SK-N-SH (cell line): ENCODE measurements at regions not wholly inside any gene's neighbourhood (a gene's known extent, or its start where the extent isn't known, plus 50 kb on each side); places are given as distances from the start of the nearest gene placed in this dataset.

Source experiments
- CTCF ChIA-PET: fragments of 300-600, 350-600 bp; formaldehyde crosslinking; extraction: SDS; loops from one replicate; lab custom pipeline; 2021; lab: Yijun Ruan, JAX
- POLR2A ChIA-PET: fragments of 350-600 bp; sonication (Branson Sonifier 250); formaldehyde crosslinking; extraction: SDS; loops from one replicate; lab custom pipeline; 2020; ENCODE audit warnings: antibody characterized with exemption, inconsistent platforms; lab: Yijun Ruan, JAX
- DNase-seq: peaks from one replicate; pipeline ENCODE4 v3.0.0; 2012
- H2AFZ ChIP-seq: fragments of 200-600 bp; sonication (generic); 2 replicates; pipeline ENCODE4 v1.8.1; 2016; ENCODE audit warnings: antibody characterized with exemption, mild to moderate bottlenecking, low read depth
- H3F3A ChIP-seq: fragments of 200-600 bp; sonication (generic); replicated peaks from 2 replicates; pipeline ENCODE3; 2016; ENCODE audit warnings: antibody characterized with exemption, mild to moderate bottlenecking; ENCODE audit not compliant: insufficient read depth
- H3K27ac ChIP-seq, 2 experiments: fragments of 200-500 bp in 1 of 2; fragments of 200-600 bp in 1 of 2; sonication (Bioruptor generic) in 1 of 2; sonication (generic), shearing (Covaris generic) in 1 of 2; 2 replicates each; pipeline versions ENCODE4 v1.5.1 to v1.6.1; 2014 to 2016; ENCODE audit warnings: low read depth in 2 of 2, inconsistent platforms in 1 of 2, low read length in 1 of 2, mild to moderate bottlenecking in 1 of 2, mixed read lengths in 1 of 2
- H3K27me3 ChIP-seq: fragments of 200-600 bp; sonication (generic), shearing (Covaris generic); 2 replicates; pipeline ENCODE4 v1.6.1; 2016; ENCODE audit warnings: mixed run types; ENCODE audit not compliant: insufficient read depth
- H3K36me3 ChIP-seq, 2 experiments: fragments of 200-500 bp in 1 of 2; fragments of 200-600 bp in 1 of 2; sonication (Bioruptor generic) in 1 of 2; sonication (generic) in 1 of 2; replicated peaks in 1 of 2; 2 replicates each; pipeline versions ENCODE3 to v1.5.1; 2014 to 2016; ENCODE audit warnings: low read length in 1 of 2, mild to moderate bottlenecking in 1 of 2; ENCODE audit not compliant: insufficient read depth in 2 of 2, control insufficient read depth in 1 of 2
- H3K4me1 ChIP-seq, 2 experiments: fragments of 200-500 bp in 1 of 2; fragments of 200-600 bp in 1 of 2; sonication (Bioruptor generic) in 1 of 2; sonication (generic), shearing (Covaris generic) in 1 of 2; 2 replicates each; pipeline versions ENCODE4 v1.5.1 to v1.6.1; 2014 to 2016; ENCODE audit warnings: low read depth in 1 of 2, low read length in 1 of 2, mixed run types in 1 of 2; ENCODE audit not compliant: insufficient read depth in 2 of 2, control insufficient read depth in 1 of 2
- H3K4me2 ChIP-seq: fragments of 200-600 bp; sonication (generic), shearing (Covaris generic); 2 replicates; pipeline ENCODE4 v1.6.1; 2017; ENCODE audit warnings: mixed run types
- H3K4me3 ChIP-seq, 2 experiments: fragments of 200-500 bp in 1 of 2; fragments of 200-600 bp in 1 of 2; sonication (Bioruptor generic) in 1 of 2; sonication (generic), shearing (Covaris generic) in 1 of 2; 2 replicates each; pipeline versions ENCODE4 v1.5.1 to v1.8.1; 2014 to 2016; ENCODE audit warnings: low read depth in 2 of 2, inconsistent platforms in 1 of 2, low read length in 1 of 2, mild to moderate bottlenecking in 1 of 2, mixed read lengths in 1 of 2, moderate library complexity in 1 of 2
- H3K79me2 ChIP-seq: fragments of 200-600 bp; sonication (generic); 2 replicates; pipeline ENCODE4 v1.8.1; 2017; ENCODE audit warnings: mild to moderate bottlenecking; ENCODE audit not compliant: insufficient read depth
- H3K9ac ChIP-seq: fragments of 200-600 bp; sonication (generic); 2 replicates; pipeline ENCODE4 v1.6.1; 2017; ENCODE audit warnings: mixed run types
- H3K9me2 ChIP-seq: fragments of 200-600 bp; sonication (generic); 2 replicates; pipeline ENCODE4 v1.6.1; 2017; ENCODE audit warnings: mixed run types
- H3K9me3 ChIP-seq: fragments of 200-600 bp; sonication (generic); 2 replicates; pipeline ENCODE4 v1.6.1; 2017; ENCODE audit warnings: mixed run types, mild to moderate bottlenecking, moderate library complexity
- H4K20me1 ChIP-seq: fragments of 200-600 bp; sonication (generic); 2 replicates; pipeline ENCODE4 v1.6.1; 2017; ENCODE audit warnings: mild to moderate bottlenecking, mixed run types; ENCODE audit not compliant: insufficient read depth
- ELF1 ChIP-seq: IDR thresholded peaks from 2 replicates; pipeline ENCODE4 v1.4.0; 2012
- EP300 ChIP-seq, 2 experiments: IDR thresholded peaks; 2 replicates each; pipeline versions ENCODE4 v1.4.0 to v1.6.1; 2012; ENCODE audit warnings: borderline replicate concordance in 1 of 2, low read depth in 1 of 2, low read length in 1 of 2
- FOSL2 ChIP-seq: IDR thresholded peaks from 2 replicates; pipeline ENCODE4 v1.4.0; 2012; ENCODE audit warnings: low read depth, mild to moderate bottlenecking, moderate library complexity, borderline replicate concordance
- FOXJ3 ChIP-seq: sonication (generic); formaldehyde crosslinking; IDR thresholded peaks from 2 replicates; pipeline ENCODE4 v1.5.1; 2020; ENCODE audit warnings: mild to moderate bottlenecking, missing genetic modification reagents
- FOXM1 ChIP-seq: IDR thresholded peaks from 2 replicates; pipeline ENCODE4 v1.4.0; 2012; ENCODE audit warnings: low read depth, mild to moderate bottlenecking
- GABPA ChIP-seq: IDR thresholded peaks from 2 replicates; pipeline ENCODE4 v1.4.0; 2012; ENCODE audit warnings: low read depth, mild to moderate bottlenecking
- MEF2A ChIP-seq: IDR thresholded peaks from 2 replicates; pipeline ENCODE4 v1.4.0; 2012; ENCODE audit warnings: low read depth, borderline replicate concordance
- NFIC ChIP-seq: IDR thresholded peaks from 2 replicates; pipeline ENCODE4 v1.4.0; 2012; ENCODE audit warnings: borderline replicate concordance
- NRF1 ChIP-seq: IDR thresholded peaks from 2 replicates; pipeline ENCODE4 v1.6.1; 2012; ENCODE audit warnings: low read depth, mild to moderate bottlenecking, low read length
- POLR2AphosphoS5 ChIP-seq: IDR thresholded peaks from 2 replicates; pipeline ENCODE4 v1.6.1; 2012; ENCODE audit warnings: low read depth, low read length
- RCOR1 ChIP-seq: fragments of 150-350 bp; IDR thresholded peaks from 2 replicates; pipeline ENCODE4 v1.6.1; 2017; ENCODE audit warnings: antibody characterized with exemption, low read length
- RFX5 ChIP-seq: IDR thresholded peaks from 2 replicates; pipeline ENCODE4 v1.6.1; 2012; ENCODE audit warnings: mild to moderate bottlenecking, improper control_type of control experiment, low read length
- RXRA ChIP-seq: IDR thresholded peaks from 2 replicates; pipeline ENCODE4 v1.4.0; 2012; ENCODE audit warnings: low read depth, mild to moderate bottlenecking, borderline replicate concordance
- SIN3A ChIP-seq: IDR thresholded peaks from 2 replicates; pipeline ENCODE4 v1.6.1; 2012; ENCODE audit warnings: low read depth, mild to moderate bottlenecking, low read length, moderate library complexity, borderline replicate concordance
- SMC3 ChIP-seq: IDR thresholded peaks from 2 replicates; pipeline ENCODE4 v1.6.1; 2012; ENCODE audit warnings: low read depth, low read length, improper control_type of control experiment
- TAF1 ChIP-seq: IDR thresholded peaks from 2 replicates; pipeline ENCODE4 v1.6.1; 2012; ENCODE audit warnings: low read depth, mild to moderate bottlenecking, low read length, moderate library complexity, borderline replicate concordance
- TCF12 ChIP-seq: IDR thresholded peaks from 2 replicates; pipeline ENCODE4 v1.4.0; 2012
- USF2 ChIP-seq: fragments of 150-350 bp; IDR thresholded peaks from 2 replicates; pipeline ENCODE4 v1.6.1; 2017; ENCODE audit warnings: antibody characterized with exemption, low read length, low read depth, borderline replicate concordance
- WGBS: methylation state at CpG from one replicate; pipeline ENCODE4 v1.1.6; 2017; ENCODE audit warnings: low lambda C conversion rate; 5-methylcytosine and 5-hydroxymethylcytosine counted together
- TF ChIP-seq, protein P1 (sequence below): IDR thresholded peaks from 2 replicates; pipeline ENCODE4 v1.6.1; 2012; ENCODE audit warnings: mild to moderate bottlenecking, low read depth, low read length, moderate library complexity
- TF ChIP-seq, protein P2 (sequence below): IDR thresholded peaks from 2 replicates; pipeline ENCODE4; 2012
- TF ChIP-seq, protein P3 (sequence below): IDR thresholded peaks from 2 replicates; pipeline ENCODE4 v1.4.0; 2012; ENCODE audit warnings: low read depth, borderline replicate concordance

DNA sequence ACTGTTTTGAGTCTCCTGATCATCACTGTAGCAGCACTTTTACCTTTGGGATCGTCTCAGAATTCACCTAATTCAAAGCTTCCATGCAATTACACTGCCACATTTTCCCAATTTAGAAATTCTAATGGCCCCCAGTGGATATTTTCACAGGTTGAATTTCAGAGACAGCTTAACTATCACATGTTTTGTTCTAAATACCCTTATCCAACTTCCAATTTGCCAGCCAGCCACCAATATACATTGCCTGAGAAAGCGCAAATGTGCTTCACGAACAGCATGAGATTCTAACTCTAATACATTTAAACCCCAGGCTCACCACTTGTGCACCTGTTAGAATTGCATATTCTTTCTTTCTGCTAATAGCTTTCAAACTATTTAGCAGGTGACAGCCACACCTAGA is 1160.9 kb upstream of the TMEM132C start:
- Histone ChIP-seq H2AFZ (no peak overlapping the region), H3K27ac (no peak overlapping the region), H4K20me1 (no peaks in the 10 kb centered on the region), H3K4me1 (no peaks in the 10 kb centered on the region)
- POLR2A ChIA-PET, result no interaction called here
- CTCF ChIA-PET, result interaction anchor here (4.8 to 8.1 kb wide), 2 partner anchors 186 to 276 kb away, joined by 55 to 131 read pairs; no protein-coding TSS in a partner anchor
- TF ChIP-seq POLR2AphosphoS5 (no peak), FOSL2 (no peak), GABPA (no peak), FOXJ3 (CRISPR knock-in tag) (no peak), FOXM1 (no peak), MEF2A (no peak), RFX5 (no peak), USF2 (no peak), TCF12 (no peak), NFIC (no peak)
- TF ChIP-seq, protein P1, sequence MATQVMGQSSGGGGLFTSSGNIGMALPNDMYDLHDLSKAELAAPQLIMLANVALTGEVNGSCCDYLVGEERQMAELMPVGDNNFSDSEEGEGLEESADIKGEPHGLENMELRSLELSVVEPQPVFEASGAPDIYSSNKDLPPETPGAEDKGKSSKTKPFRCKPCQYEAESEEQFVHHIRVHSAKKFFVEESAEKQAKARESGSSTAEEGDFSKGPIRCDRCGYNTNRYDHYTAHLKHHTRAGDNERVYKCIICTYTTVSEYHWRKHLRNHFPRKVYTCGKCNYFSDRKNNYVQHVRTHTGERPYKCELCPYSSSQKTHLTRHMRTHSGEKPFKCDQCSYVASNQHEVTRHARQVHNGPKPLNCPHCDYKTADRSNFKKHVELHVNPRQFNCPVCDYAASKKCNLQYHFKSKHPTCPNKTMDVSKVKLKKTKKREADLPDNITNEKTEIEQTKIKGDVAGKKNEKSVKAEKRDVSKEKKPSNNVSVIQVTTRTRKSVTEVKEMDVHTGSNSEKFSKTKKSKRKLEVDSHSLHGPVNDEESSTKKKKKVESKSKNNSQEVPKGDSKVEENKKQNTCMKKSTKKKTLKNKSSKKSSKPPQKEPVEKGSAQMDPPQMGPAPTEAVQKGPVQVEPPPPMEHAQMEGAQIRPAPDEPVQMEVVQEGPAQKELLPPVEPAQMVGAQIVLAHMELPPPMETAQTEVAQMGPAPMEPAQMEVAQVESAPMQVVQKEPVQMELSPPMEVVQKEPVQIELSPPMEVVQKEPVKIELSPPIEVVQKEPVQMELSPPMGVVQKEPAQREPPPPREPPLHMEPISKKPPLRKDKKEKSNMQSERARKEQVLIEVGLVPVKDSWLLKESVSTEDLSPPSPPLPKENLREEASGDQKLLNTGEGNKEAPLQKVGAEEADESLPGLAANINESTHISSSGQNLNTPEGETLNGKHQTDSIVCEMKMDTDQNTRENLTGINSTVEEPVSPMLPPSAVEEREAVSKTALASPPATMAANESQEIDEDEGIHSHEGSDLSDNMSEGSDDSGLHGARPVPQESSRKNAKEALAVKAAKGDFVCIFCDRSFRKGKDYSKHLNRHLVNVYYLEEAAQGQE, result no peak
- TF ChIP-seq, all 33 proteins: peak for 0
- 61% methylated on average over 3 of the region's 3 CpGs for WGBS
- Histone ChIP-seq H3K27me3 (no peaks in the 10 kb centered on the region), H3K4me2 (no peak overlapping the region), H3K4me3 (no peak overlapping the region), H3K36me3 (no peaks in the 10 kb centered on the region), H3K9me2 (no peaks in the 10 kb centered on the region; the same call in 1 of the 2 replicates), H3K79me2 (no peaks in the 10 kb centered on the region), H3K9ac (no peak overlapping the region), H3K9me3 (no peaks in the 10 kb centered on the region), H3F3A (no peaks in the 10 kb centered on the region)
- no peak for DNase-seq

DNA sequence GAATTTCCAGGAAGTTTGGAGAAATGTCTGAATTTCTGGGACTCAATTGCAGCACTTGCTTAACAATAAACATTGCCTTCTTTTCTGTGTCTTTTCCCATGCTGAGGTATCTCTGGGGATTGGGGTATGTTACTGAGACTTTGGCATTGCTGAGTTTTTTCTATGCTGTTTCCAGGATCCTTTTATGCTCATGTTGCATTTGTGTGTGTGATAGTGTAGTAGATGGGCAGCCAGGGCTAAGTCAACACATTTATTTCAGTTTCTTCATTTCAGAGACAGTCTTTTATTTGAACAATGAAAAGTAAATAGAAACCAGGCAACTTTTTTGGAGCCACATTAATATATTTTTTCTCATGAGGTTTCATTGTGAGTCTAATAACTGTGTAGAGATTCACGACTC is 1160.3 kb upstream of the TMEM132C start:
- no peak overlapping the region for H3K4me3 ChIP-seq
- H3K9ac ChIP-seq, result no peak overlapping the region
- H3K4me1 ChIP-seq, result no peaks in the 10 kb centered on the region
- TF ChIP-seq ELF1, result no peak
- TF ChIP-seq FOXJ3 (CRISPR knock-in tag), result no peak
- TF ChIP-seq, protein P2, sequence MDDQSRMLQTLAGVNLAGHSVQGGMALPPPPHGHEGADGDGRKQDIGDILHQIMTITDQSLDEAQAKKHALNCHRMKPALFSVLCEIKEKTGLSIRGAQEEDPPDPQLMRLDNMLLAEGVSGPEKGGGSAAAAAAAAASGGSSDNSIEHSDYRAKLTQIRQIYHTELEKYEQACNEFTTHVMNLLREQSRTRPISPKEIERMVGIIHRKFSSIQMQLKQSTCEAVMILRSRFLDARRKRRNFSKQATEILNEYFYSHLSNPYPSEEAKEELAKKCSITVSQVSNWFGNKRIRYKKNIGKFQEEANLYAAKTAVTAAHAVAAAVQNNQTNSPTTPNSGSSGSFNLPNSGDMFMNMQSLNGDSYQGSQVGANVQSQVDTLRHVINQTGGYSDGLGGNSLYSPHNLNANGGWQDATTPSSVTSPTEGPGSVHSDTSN, result no peak
- TF ChIP-seq NRF1, result no peak
- TF ChIP-seq POLR2AphosphoS5, result no peak
- TF ChIP-seq TAF1, result no peak
- no peak for TF ChIP-seq MEF2A
- TF ChIP-seq, protein P3, sequence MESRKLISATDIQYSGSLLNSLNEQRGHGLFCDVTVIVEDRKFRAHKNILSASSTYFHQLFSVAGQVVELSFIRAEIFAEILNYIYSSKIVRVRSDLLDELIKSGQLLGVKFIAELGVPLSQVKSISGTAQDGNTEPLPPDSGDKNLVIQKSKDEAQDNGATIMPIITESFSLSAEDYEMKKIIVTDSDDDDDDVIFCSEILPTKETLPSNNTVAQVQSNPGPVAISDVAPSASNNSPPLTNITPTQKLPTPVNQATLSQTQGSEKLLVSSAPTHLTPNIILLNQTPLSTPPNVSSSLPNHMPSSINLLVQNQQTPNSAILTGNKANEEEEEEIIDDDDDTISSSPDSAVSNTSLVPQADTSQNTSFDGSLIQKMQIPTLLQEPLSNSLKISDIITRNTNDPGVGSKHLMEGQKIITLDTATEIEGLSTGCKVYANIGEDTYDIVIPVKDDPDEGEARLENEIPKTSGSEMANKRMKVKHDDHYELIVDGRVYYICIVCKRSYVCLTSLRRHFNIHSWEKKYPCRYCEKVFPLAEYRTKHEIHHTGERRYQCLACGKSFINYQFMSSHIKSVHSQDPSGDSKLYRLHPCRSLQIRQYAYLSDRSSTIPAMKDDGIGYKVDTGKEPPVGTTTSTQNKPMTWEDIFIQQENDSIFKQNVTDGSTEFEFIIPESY, result no peak
- TF ChIP-seq RXRA, result no peak
- TF ChIP-seq RCOR1, result no peak
- no peak for TF ChIP-seq EP300 (IDR thresholded peaks at IDR 0.05; ENCODE audit: borderline replicate concordance in 1 of 2, low read depth in 1 of 2, low read length in 1 of 2)
- no peak for TF ChIP-seq SMC3
- no peak for TF ChIP-seq SIN3A
- H3K36me3 ChIP-seq, result no peaks in the 10 kb centered on the region
- no peak overlapping the region for H2AFZ ChIP-seq
- H3K9me2 ChIP-seq, result no peaks in the 10 kb centered on the region; the same call in 1 of the 2 replicates
- ChIA-PET CTCF (interaction anchor here (2.3 to 8.1 kb wide), 4 partner anchors 11 to 275 kb away, joined by 7 to 131 read pairs (median 40); no protein-coding TSS in a partner anchor), POLR2A (no interaction called here)
- no peak overlapping the region for H3K27ac ChIP-seq
- no peaks in the 10 kb centered on the region for H3K9me3 ChIP-seq
- no peaks in the 10 kb centered on the region for H3F3A ChIP-seq
- no peaks in the 10 kb centered on the region for H3K27me3 ChIP-seq
- 12% methylated on average over 1 of the region's 1 CpG for WGBS
- no peaks in the 10 kb centered on the region for H4K20me1 ChIP-seq
- DNase-seq, result no peak
- H3K79me2 ChIP-seq, result no peaks in the 10 kb centered on the region
- H3K4me2 ChIP-seq, result no peak overlapping the region
